ENCODE measurements at regions not wholly inside any gene's neighbourhood (a gene's known extent, or its start where the extent isn't known, plus 50 kb on each side); places are given as distances from the start of the nearest gene placed in this dataset.

DNA sequence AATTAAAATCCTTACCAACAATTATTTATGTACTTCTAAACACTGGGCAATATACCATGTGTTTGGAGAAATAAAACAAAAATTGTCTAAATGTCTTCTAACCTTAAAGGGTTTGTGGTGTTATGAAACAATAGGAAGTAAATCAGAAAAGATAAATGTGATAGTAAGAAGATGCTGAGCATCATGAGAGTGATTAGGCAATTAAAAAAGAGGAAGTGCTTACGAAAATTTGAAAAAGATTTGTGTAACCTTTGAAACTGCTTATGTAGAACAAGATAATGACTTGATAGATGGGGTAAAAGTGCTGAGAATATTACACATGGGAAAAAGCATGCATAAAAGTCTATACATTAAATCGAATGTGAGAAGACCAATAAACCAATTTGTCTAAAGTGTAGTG, 573.4 kb upstream of the CNTNAP2 start:
- Histone ChIP-seq H3K4me1 (ENCODE audit: control insufficient read depth, insufficient read depth, low read length) (no peaks in the 10 kb centered on the region), H2BK15ac (ENCODE audit: low read depth, low read length) (no peak overlapping the region), H3K4me3 (ENCODE audit: insufficient read depth, low read depth, low read length) (no peak overlapping the region), H3K4ac (ENCODE audit: low read depth, low read length) (no peak overlapping the region), H4K8ac (ENCODE audit: low read depth in 2 of 2, low read length in 2 of 2) (no peak overlapping the region), H3K9ac (ENCODE audit: low read depth, low read length) (no peak overlapping the region), H3K27ac (ENCODE audit: insufficient read depth, low read length) (no peak overlapping the region), H4K91ac (ENCODE audit: insufficient read depth, low read depth, low read length) (no peak overlapping the region), H2AFZ (replicated peaks; ENCODE audit: low read length, poor library complexity) (no peak overlapping the region), H4K5ac (ENCODE audit: low read depth, low read length) (no peak overlapping the region), H3K9me3 (ENCODE audit: control insufficient read depth, insufficient read depth, low read length) (no peaks in the 10 kb centered on the region), H3K23ac (ENCODE audit: low read depth, low read length) (no peak overlapping the region), H2AK9ac (replicated peaks; ENCODE audit: low read depth, low read length, poor library complexity) (no peak overlapping the region), H2BK5ac (ENCODE audit: low read depth, low read length, poor library complexity, severe bottlenecking) (no peak overlapping the region), H3K27me3 (ENCODE audit: control insufficient read depth, insufficient read depth, low read length) (no peaks in the 10 kb centered on the region), H4K20me1 (ENCODE audit: insufficient read depth, low read length) (no peaks in the 10 kb centered on the region), H3K4me2 (ENCODE audit: low read depth, low read length) (no peak overlapping the region), H3K14ac (replicated peaks; ENCODE audit: low read depth, low read length) (no peak overlapping the region), H2AK5ac (ENCODE audit: low read depth, low read length) (no peak overlapping the region), H3K79me1 (ENCODE audit: low read depth in 1 of 2, low read length in 2 of 2) (no peaks in the 10 kb centered on the region), H2BK20ac (ENCODE audit: low read depth, low read length) (no peak overlapping the region), H3K18ac (ENCODE audit: low read depth, low read length) (no peak overlapping the region), H3K9me1 (ENCODE audit: insufficient read depth, low read length) (no peaks in the 10 kb centered on the region), H3K56ac (ENCODE audit: extremely low read depth, insufficient read depth, low read length) (no peak overlapping the region), H3K36me3 (ENCODE audit: control insufficient read depth, insufficient read depth, low read length) (no peaks in the 10 kb centered on the region), H2BK120ac (ENCODE audit: low read depth, low read length) (no peak overlapping the region)
- no peak for TF ChIP-seq RCOR1 (IDR thresholded peaks at IDR 0.05; ENCODE audit: insufficient replicate concordance, low read length)
- no peak for TF ChIP-seq MXI1 (IDR thresholded peaks at IDR 0.05; ENCODE audit: borderline replicate concordance, low read depth, low read length)
- TF ChIP-seq SMC3 (IDR thresholded peaks at IDR 0.05; ENCODE audit: low read depth, low read length) = no peak
- TF ChIP-seq CHD1 (IDR thresholded peaks at IDR 0.05; ENCODE audit: low read depth, low read length) = no peak
- TF ChIP-seq, protein P1, sequence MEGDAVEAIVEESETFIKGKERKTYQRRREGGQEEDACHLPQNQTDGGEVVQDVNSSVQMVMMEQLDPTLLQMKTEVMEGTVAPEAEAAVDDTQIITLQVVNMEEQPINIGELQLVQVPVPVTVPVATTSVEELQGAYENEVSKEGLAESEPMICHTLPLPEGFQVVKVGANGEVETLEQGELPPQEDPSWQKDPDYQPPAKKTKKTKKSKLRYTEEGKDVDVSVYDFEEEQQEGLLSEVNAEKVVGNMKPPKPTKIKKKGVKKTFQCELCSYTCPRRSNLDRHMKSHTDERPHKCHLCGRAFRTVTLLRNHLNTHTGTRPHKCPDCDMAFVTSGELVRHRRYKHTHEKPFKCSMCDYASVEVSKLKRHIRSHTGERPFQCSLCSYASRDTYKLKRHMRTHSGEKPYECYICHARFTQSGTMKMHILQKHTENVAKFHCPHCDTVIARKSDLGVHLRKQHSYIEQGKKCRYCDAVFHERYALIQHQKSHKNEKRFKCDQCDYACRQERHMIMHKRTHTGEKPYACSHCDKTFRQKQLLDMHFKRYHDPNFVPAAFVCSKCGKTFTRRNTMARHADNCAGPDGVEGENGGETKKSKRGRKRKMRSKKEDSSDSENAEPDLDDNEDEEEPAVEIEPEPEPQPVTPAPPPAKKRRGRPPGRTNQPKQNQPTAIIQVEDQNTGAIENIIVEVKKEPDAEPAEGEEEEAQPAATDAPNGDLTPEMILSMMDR (conservative IDR thresholded peaks at IDR 0.05; ENCODE audit: low read depth, low read length) = no peak
- no peak for TF ChIP-seq MAFK (IDR thresholded peaks at IDR 0.05; ENCODE audit: low read depth, low read length)
- no peak for TF ChIP-seq BHLHE40 (IDR thresholded peaks at IDR 0.05; ENCODE audit: low read depth, low read length)
- no TSS peak for BruUV-seq (replicated peaks)
- ChIA-PET CTCF (no interaction called here), POLR2A (ENCODE audit: unreplicated experiment) (no interaction called here)
- no peak for ATAC-seq (ENCODE audit: low read depth)
- DNase-seq = no peak
- no CpG with 5 or more reads among the region's 2 CpGs for WGBS, 2 experiments (ENCODE audit: extremely low coverage in 2 of 2, insufficient read length in 1 of 2)
- dilution Hi-C loops (cut with HindIII; ENCODE audit: low sequenced_read_pairs, unreplicated experiment) = no loop called here
- in situ Hi-C loops (cut with MboI; ENCODE audit: low sequenced_read_pairs) = no loop called here
- intact Hi-C loops (cut with micrococcal nuclease) = no loop called here

All from IMR-90 (cell line).